H9 (cell line): ENCODE measurements at regions not wholly inside any gene's neighbourhood (a gene's known extent, or its start where the extent isn't known, plus 50 kb on each side); places are given as distances from the start of the nearest gene placed in this dataset.
A peak's percentile ranks its signal among the peaks of the same experiment; 100 is the strongest.

ENCODE experiments used
- DNase-seq: peaks from one replicate; pipeline ENCODE4 v3.0.0-alpha.2; 2017
- H2AFZ ChIP-seq: one replicate; pipeline ENCODE4 v1.6.1; 2013; ENCODE audit warnings: mild to moderate bottlenecking, low read length, control low read depth, moderate library complexity
- H2AK5ac ChIP-seq: 2 replicates; pipeline ENCODE4 v1.6.1; 2013; ENCODE audit warnings: low read length, control low read depth, mixed read lengths; ENCODE audit not compliant: insufficient read length
- H2BK120ac ChIP-seq: one replicate; pipeline ENCODE4 v1.6.1; 2013; ENCODE audit warnings: low read depth, mild to moderate bottlenecking, low read length, control low read depth, inconsistent platforms; ENCODE audit not compliant: poor library complexity, severe bottlenecking
- H2BK12ac ChIP-seq: 2 replicates; pipeline ENCODE4 v1.6.1; 2013; ENCODE audit warnings: low read length, control low read depth, mixed read lengths, low read depth; ENCODE audit not compliant: insufficient read length
- H2BK15ac ChIP-seq: 2 replicates; pipeline ENCODE4 v1.6.1; 2013; ENCODE audit warnings: low read depth, low read length, control low read depth
- H2BK20ac ChIP-seq: one replicate; pipeline ENCODE4 v1.6.1; 2013; ENCODE audit warnings: low read depth, mild to moderate bottlenecking, low read length, control low read depth, inconsistent platforms; ENCODE audit not compliant: poor library complexity, severe bottlenecking
- H2BK5ac ChIP-seq: 2 replicates; pipeline ENCODE4 v1.6.1; 2013; ENCODE audit warnings: low read length, control low read depth, mixed read lengths; ENCODE audit not compliant: insufficient read length
- H3K14ac ChIP-seq: 2 replicates; pipeline ENCODE4 v1.6.1; 2013; ENCODE audit warnings: low read length, control low read depth; ENCODE audit not compliant: insufficient read depth
- H3K18ac ChIP-seq: 2 replicates; pipeline ENCODE4 v1.6.1; 2013; ENCODE audit warnings: low read depth, mild to moderate bottlenecking, mixed read lengths, low read length, control low read depth; ENCODE audit not compliant: insufficient read length
- H3K23ac ChIP-seq: 2 replicates; pipeline ENCODE4 v1.6.1; 2013; ENCODE audit warnings: low read length, control low read depth, mixed read lengths, low read depth; ENCODE audit not compliant: insufficient read length
- H3K23me2 ChIP-seq: 2 replicates; pipeline ENCODE4 v1.6.1; 2013; ENCODE audit warnings: low read depth, mild to moderate bottlenecking, mixed read lengths, low read length, control low read depth; ENCODE audit not compliant: insufficient read length, poor library complexity, severe bottlenecking
- H3K27ac ChIP-seq: 2 replicates; pipeline ENCODE4 v1.5.1; 2013; ENCODE audit warnings: low read length, control low read depth, mixed read lengths, low read depth; ENCODE audit not compliant: insufficient read length
- H3K27me3 ChIP-seq: 2 replicates; pipeline ENCODE4 v1.6.1; 2013; ENCODE audit warnings: low read length, control low read depth, inconsistent platforms; ENCODE audit not compliant: insufficient read depth
- H3K4ac ChIP-seq: 2 replicates; pipeline ENCODE4 v1.6.1; 2013; ENCODE audit warnings: low read depth, mild to moderate bottlenecking, control low read depth, inconsistent platforms, low read length, moderate library complexity
- H3K4me1 ChIP-seq: 2 replicates; pipeline ENCODE4 v1.6.1; 2013; ENCODE audit warnings: low read length, control low read depth, inconsistent platforms; ENCODE audit not compliant: insufficient read depth
- H3K4me2 ChIP-seq: 2 replicates; pipeline ENCODE4 v1.6.1; 2013; ENCODE audit warnings: low read length, control low read depth, mixed read lengths; ENCODE audit not compliant: insufficient read length, insufficient read depth
- H3K56ac ChIP-seq: 2 replicates; pipeline ENCODE4 v1.6.1; 2013; ENCODE audit warnings: low read depth, mild to moderate bottlenecking, mixed read lengths, low read length, control low read depth; ENCODE audit not compliant: insufficient read length
- H3K79me1 ChIP-seq: 2 replicates; pipeline ENCODE4 v1.6.1; 2013; ENCODE audit warnings: low read depth, mild to moderate bottlenecking, moderate library complexity, low read length, control low read depth, inconsistent platforms; ENCODE audit not compliant: insufficient read depth, poor library complexity, severe bottlenecking
- H3K79me2 ChIP-seq: 2 replicates; pipeline ENCODE4 v1.6.1; 2013; ENCODE audit warnings: low read length, control low read depth, inconsistent platforms; ENCODE audit not compliant: insufficient read depth
- H3K9ac ChIP-seq: 2 replicates; pipeline ENCODE4 v1.6.1; 2013; ENCODE audit warnings: low read length, control low read depth, mixed read lengths; ENCODE audit not compliant: insufficient read length; ENCODE audit errors: extremely low read depth
- H3K9me3 ChIP-seq: one replicate; pipeline ENCODE4 v1.6.1; 2013; ENCODE audit warnings: low read depth, low read length, inconsistent platforms; ENCODE audit not compliant: control insufficient read depth
- H3T11ph ChIP-seq: one replicate; pipeline ENCODE4 v1.6.1; 2013; ENCODE audit warnings: mild to moderate bottlenecking, low read length, control low read depth, inconsistent platforms
- H4K20me1 ChIP-seq: one replicate; pipeline ENCODE4 v1.6.1; 2013; ENCODE audit not compliant: control insufficient read depth, insufficient read length, insufficient read depth
- H4K5ac ChIP-seq: 2 replicates; pipeline ENCODE4 v1.6.1; 2013; ENCODE audit warnings: low read depth, mild to moderate bottlenecking, mixed read lengths, low read length, control low read depth; ENCODE audit not compliant: insufficient read length
- H4K8ac ChIP-seq: replicated peaks from 2 replicates; pipeline ENCODE4 v1.6.1; 2013; ENCODE audit warnings: low read length, control low read depth, mixed read lengths, low read depth; ENCODE audit not compliant: insufficient read length
- H4K91ac ChIP-seq: 2 replicates; pipeline ENCODE4 v1.6.1; 2013; ENCODE audit warnings: low read depth, mild to moderate bottlenecking, moderate library complexity, mixed read lengths, low read length, control low read depth; ENCODE audit not compliant: insufficient read length
- H3K27ac Mint-ChIP-seq, 3 experiments: 2 replicates in 2 of 3; 3 replicates in 1 of 3; pipeline ENCODE4 v1.8.0; 2020 to 2021; ENCODE audit warnings: mixed read lengths in 3 of 3, mild to moderate bottlenecking in 1 of 3, moderate library complexity in 1 of 3
- H3K27me3 Mint-ChIP-seq: 2 replicates; pipeline ENCODE4 v1.8.0; 2021; ENCODE audit warnings: low read depth, mild to moderate bottlenecking, moderate library complexity, mixed read lengths
- H3K36me3 Mint-ChIP-seq, 3 experiments: 2 replicates in 2 of 3; 3 replicates in 1 of 3; pipeline ENCODE4 v1.8.0; 2020 to 2021; ENCODE audit warnings: low read depth in 3 of 3, mixed read lengths in 3 of 3; ENCODE audit not compliant: insufficient read depth in 1 of 3
- H3K4me1 Mint-ChIP-seq, 2 experiments: 2 replicates each; pipeline ENCODE4 v1.8.0; 2020; ENCODE audit warnings: mixed read lengths in 2 of 2
- H3K4me3 Mint-ChIP-seq, 2 experiments: 2 replicates in 1 of 2; 3 replicates in 1 of 2; pipeline ENCODE4 v1.8.0; 2020 to 2021; ENCODE audit warnings: mild to moderate bottlenecking in 2 of 2, mixed read lengths in 2 of 2, moderate library complexity in 1 of 2
- H3K9me3 Mint-ChIP-seq, 2 experiments: 2 replicates in 1 of 2; 3 replicates in 1 of 2; pipeline ENCODE4 v1.8.0; 2020; ENCODE audit warnings: mild to moderate bottlenecking in 2 of 2, mixed read lengths in 2 of 2, moderate library complexity in 1 of 2
- WGBS: extraction: QIAGEN DNeasy Blood & Tissue Kit; methylation state at CpG from one replicate; pipeline ENCODE4 v1.1.7; 2013; ENCODE audit warnings: missing lambda C conversion rate, low lambda C conversion rate, mixed read lengths; ENCODE audit not compliant: insufficient read length; ENCODE audit errors: extremely low coverage; 5-methylcytosine and 5-hydroxymethylcytosine counted together
- TF ChIP-seq, protein P1 (sequence below): fragments of 200-600 bp; sonication (generic); conservative IDR thresholded peaks from 3 replicates; pipeline ENCODE4 v1.8.0; 2021; ENCODE audit warnings: antibody characterized with exemption, mild to moderate bottlenecking

DNA sequence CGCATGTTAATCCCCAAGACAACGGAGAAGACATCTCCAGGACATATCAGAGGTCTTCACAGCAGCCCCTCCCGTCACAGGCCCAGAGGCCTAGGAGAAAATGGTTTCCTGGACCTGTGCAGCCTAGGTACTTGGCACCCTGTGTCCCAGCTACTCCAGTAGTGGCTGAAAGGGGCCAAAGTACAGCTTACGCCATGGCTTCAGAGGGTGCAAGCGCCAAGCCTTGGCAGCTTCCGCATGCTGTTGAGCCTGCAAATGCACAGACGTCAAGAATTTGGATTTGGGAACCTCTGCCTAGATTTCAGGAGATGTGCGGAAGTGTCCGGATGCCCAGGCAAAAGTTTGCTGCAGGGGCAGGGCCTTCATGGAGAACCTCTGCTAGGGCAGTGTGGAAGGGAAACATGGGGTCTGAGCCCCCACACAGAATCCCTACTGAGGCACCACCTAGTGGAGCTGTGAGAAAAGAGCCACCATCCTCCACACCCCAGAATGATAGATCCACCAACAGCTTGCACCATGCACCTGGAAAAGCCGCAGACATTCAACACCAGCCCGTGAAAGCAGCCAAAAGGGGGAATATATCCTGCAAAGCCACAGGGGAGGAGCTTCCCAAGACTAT, 159.3 kb upstream of the COX10 start:
- Histone ChIP-seq H3K27me3 (no peaks in the 10 kb centered on the region), H2BK20ac (no peak overlapping the region), H3K4me1 (0 out of 2 replicates have a peak, but pooled peaks cover 1% of the 10 kb centered on the region), H3K79me1 (no peaks in the 10 kb centered on the region), H3K4me2 (no peak overlapping the region), H2BK12ac (no peak overlapping the region), H2AK5ac (no peak overlapping the region), H4K5ac (no peak overlapping the region), H2BK120ac (no peak overlapping the region), H3K18ac (no peak overlapping the region), H3T11ph (no peak overlapping the region), H3K23me2 (no peaks in the 10 kb centered on the region), H3K9me3 (no peaks in the 10 kb centered on the region), H2BK15ac (no peak overlapping the region), H3K79me2 (no peaks in the 10 kb centered on the region), H2BK5ac (no peak overlapping the region), H3K9ac (no peak overlapping the region), H4K91ac (no peak overlapping the region), H3K56ac (no peak overlapping the region), H2AFZ (no peak overlapping the region), H3K14ac (no peak overlapping the region), H3K23ac (no peak overlapping the region), H4K20me1 (no peaks in the 10 kb centered on the region), H4K8ac (no peak overlapping the region), H3K4ac (no peak overlapping the region), H3K27ac (no peak overlapping the region)
- Mint-ChIP-seq H3K4me1 (peaks cover 9 to 13% of the 10 kb centered on the region in 2 experiments), H3K4me3 (no peak overlapping the region), H3K36me3 (peaks cover 0 to 10% (median 10%) of the 10 kb centered on the region in 3 experiments; a peak in 6 of 7 replicates), H3K27me3 (no peaks in the 10 kb centered on the region), H3K27ac (no peak overlapping the region; a peak in 1 of 7 replicates), H3K9me3 (peaks cover 8 to 12% of the 10 kb centered on the region in 2 experiments; a peak in 3 of 5 replicates)
- no CpG with 5 or more reads among the region's 11 CpGs for WGBS
- DNase-seq = no peak
- TF ChIP-seq, protein P1, sequence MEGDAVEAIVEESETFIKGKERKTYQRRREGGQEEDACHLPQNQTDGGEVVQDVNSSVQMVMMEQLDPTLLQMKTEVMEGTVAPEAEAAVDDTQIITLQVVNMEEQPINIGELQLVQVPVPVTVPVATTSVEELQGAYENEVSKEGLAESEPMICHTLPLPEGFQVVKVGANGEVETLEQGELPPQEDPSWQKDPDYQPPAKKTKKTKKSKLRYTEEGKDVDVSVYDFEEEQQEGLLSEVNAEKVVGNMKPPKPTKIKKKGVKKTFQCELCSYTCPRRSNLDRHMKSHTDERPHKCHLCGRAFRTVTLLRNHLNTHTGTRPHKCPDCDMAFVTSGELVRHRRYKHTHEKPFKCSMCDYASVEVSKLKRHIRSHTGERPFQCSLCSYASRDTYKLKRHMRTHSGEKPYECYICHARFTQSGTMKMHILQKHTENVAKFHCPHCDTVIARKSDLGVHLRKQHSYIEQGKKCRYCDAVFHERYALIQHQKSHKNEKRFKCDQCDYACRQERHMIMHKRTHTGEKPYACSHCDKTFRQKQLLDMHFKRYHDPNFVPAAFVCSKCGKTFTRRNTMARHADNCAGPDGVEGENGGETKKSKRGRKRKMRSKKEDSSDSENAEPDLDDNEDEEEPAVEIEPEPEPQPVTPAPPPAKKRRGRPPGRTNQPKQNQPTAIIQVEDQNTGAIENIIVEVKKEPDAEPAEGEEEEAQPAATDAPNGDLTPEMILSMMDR = peak; percentile 33; the same call in 1 of the 3 replicates
